ENCODE measurements at regions not wholly inside any gene's neighbourhood (a gene's known extent, or its start where the extent isn't known, plus 50 kb on each side); places are given as distances from the start of the nearest gene placed in this dataset.

DNA sequence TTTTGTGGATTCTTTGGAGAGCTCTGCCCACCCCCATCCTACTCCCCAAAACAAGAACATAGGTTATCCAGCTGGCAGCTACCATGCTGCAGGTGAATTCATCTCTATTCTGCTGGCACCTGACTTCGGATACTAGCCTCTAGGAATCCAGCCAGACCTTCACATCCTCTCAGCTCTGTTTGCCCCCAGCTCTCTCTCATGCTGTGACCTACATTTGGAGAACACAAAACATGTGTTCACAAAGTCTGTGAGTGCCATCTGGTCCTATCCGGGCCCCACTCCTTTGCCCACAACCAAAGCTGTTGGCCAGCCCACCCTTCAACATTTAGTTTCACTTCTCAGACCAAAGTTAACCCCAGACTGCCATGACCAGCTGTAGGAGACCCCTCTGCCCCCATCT, 89.4 kb upstream of the C3orf80 start:
- H3K4me1 ChIP-seq (ENCODE audit: low read length), result peaks cover 17% of the 10 kb centered on the region
- H3K27me3 ChIP-seq (ENCODE audit: low read length), result no peaks in the 10 kb centered on the region
- H4K20me1 ChIP-seq (ENCODE audit: insufficient read depth, low read depth, low read length), result no peaks in the 10 kb centered on the region
- no peaks in the 10 kb centered on the region for H3K9me3 ChIP-seq (ENCODE audit: low read length)
- H3K4me3 ChIP-seq (ENCODE audit: low read length), result no peak overlapping the region
- H3K9me2 ChIP-seq (replicated peaks; ENCODE audit: insufficient read depth, low read length), result no peaks in the 10 kb centered on the region
- no peaks in the 10 kb centered on the region for H3K36me3 ChIP-seq (ENCODE audit: insufficient read depth, low read length)
- H3K9ac ChIP-seq (ENCODE audit: low read length), result no peak overlapping the region
- H3K27ac ChIP-seq (ENCODE audit: low read length), result no peak overlapping the region
- H2AFZ ChIP-seq (ENCODE audit: low read length), result no peak overlapping the region
- no peak for DNase-seq
- H3K79me2 ChIP-seq (ENCODE audit: low read length), result no peaks in the 10 kb centered on the region
- H3K4me2 ChIP-seq (ENCODE audit: low read depth, low read length, poor library complexity, severe bottlenecking), result peak overlapping the region; percentile 34

DNA sequence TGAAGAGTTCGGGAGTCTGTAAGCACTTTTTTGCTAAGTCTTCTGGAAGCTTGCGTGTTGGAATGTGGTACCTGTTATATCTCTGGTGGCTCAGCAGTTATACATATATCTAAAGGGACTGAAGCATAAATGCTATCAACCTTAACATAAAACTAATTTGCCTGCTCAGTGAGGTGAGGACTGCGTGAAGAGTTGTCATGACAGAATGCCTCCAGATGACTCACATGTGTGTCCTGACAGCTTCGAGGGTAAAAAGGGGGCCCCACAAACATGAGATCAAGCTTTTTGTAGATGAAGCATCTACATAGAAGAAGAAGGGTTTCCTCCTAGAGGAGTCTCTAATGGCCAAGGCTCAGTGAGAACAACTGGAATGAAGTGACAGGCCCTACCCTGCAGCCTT, 88.8 kb upstream of the C3orf80 start:
- Histone ChIP-seq H3K9me3 (ENCODE audit: low read length) (no peaks in the 10 kb centered on the region), H4K20me1 (ENCODE audit: insufficient read depth, low read depth, low read length) (no peaks in the 10 kb centered on the region)
- DNase-seq, result peak; percentile 72

DNA sequence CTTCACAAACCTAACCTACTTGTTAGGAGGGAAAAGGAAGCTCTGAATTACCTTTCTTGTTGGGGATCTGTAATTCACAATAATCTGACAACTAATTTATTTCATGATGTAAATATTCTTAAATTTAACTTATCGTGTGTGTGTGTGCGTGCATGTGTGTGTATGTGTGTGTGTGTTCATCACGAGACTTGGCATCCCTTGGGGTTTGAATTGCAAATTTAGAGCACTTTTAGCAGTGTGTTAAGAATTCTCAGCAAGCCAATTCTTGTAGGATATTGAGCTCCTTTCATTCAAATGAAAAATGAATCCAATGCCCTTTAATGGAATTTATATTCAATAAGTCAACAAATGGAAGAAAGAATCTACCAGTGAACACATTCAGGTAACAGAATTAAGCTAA, 85.9 kb upstream of the C3orf80 start:
- H3K9ac ChIP-seq (ENCODE audit: low read length), result no peak overlapping the region
- no peaks in the 10 kb centered on the region for H3K36me3 ChIP-seq (ENCODE audit: insufficient read depth, low read length)
- H3K9me2 ChIP-seq (replicated peaks; ENCODE audit: insufficient read depth, low read length), result no peaks in the 10 kb centered on the region
- H3K4me3 ChIP-seq (ENCODE audit: low read length), result no peak overlapping the region
- H2AFZ ChIP-seq (ENCODE audit: low read length), result no peak overlapping the region
- H3K27ac ChIP-seq (ENCODE audit: low read length), result no peak overlapping the region
- H3K9me3 ChIP-seq (ENCODE audit: low read length), result no peaks in the 10 kb centered on the region
- no peaks in the 10 kb centered on the region for H3K79me2 ChIP-seq (ENCODE audit: low read length)
- peak; percentile 37 for DNase-seq
- no peaks in the 10 kb centered on the region for H4K20me1 ChIP-seq (ENCODE audit: insufficient read depth, low read depth, low read length)
- no peak overlapping the region for H3K4me2 ChIP-seq (ENCODE audit: low read depth, low read length, poor library complexity, severe bottlenecking)
- peaks cover 17% of the 10 kb centered on the region for H3K4me1 ChIP-seq (ENCODE audit: low read length)
- H3K27me3 ChIP-seq (ENCODE audit: low read length), result 0 out of 2 replicates have a peak, but pooled peaks cover 2% of the 10 kb centered on the region

More for the DNA sequence above, 88.8 kb upstream of the C3orf80 start:
- peaks cover 17% of the 10 kb centered on the region for H3K4me1 ChIP-seq (ENCODE audit: low read length)
- H3K27me3 ChIP-seq (ENCODE audit: low read length), result no peaks in the 10 kb centered on the region
- H3K36me3 ChIP-seq (ENCODE audit: insufficient read depth, low read length), result no peaks in the 10 kb centered on the region
- H3K4me2 ChIP-seq (ENCODE audit: low read depth, low read length, poor library complexity, severe bottlenecking), result peak overlapping the region; percentile 34
- H3K4me3 ChIP-seq (ENCODE audit: low read length), result no peak overlapping the region
- no peak overlapping the region for H3K9ac ChIP-seq (ENCODE audit: low read length)
- no peaks in the 10 kb centered on the region for H3K9me2 ChIP-seq (replicated peaks; ENCODE audit: insufficient read depth, low read length)
- no peaks in the 10 kb centered on the region for H3K79me2 ChIP-seq (ENCODE audit: low read length)
- no peak overlapping the region for H3K27ac ChIP-seq (ENCODE audit: low read length)
- 0 out of 2 replicates have a peak overlapping the region, but pooled peaks have one; percentile 32 for H2AFZ ChIP-seq (ENCODE audit: low read length)

DNA sequence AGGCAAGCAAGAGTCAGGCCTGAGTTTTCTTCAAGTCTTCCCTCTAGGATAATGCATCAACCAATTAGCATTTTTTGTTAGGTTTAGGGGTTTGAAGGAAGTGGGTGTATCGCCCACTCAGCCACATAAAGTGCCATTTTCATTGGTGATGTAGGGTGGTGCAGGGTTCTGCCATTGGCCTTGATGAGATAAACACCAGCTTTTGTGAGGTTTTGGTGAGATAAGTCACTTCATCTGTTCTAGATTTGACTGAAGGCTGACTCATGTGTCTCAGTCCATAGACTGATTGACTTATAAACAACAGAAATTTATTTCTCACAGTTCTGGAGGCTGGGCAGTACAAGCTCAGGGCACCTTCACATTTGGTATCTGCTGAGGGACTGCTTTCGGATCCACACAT, 84.5 kb upstream of the C3orf80 start:
- H3K36me3 ChIP-seq (ENCODE audit: insufficient read depth, low read length), result no peaks in the 10 kb centered on the region
- no peak overlapping the region for H3K4me3 ChIP-seq (ENCODE audit: low read length)
- no peaks in the 10 kb centered on the region for H3K79me2 ChIP-seq (ENCODE audit: low read length)
- DNase-seq, result peak; percentile 15
- H3K4me2 ChIP-seq (ENCODE audit: low read depth, low read length, poor library complexity, severe bottlenecking), result no peak overlapping the region
- H4K20me1 ChIP-seq (ENCODE audit: insufficient read depth, low read depth, low read length), result no peaks in the 10 kb centered on the region
- no peak overlapping the region for H3K27ac ChIP-seq (ENCODE audit: low read length)
- H2AFZ ChIP-seq (ENCODE audit: low read length), result no peak overlapping the region
- no peaks in the 10 kb centered on the region for H3K9me2 ChIP-seq (replicated peaks; ENCODE audit: insufficient read depth, low read length)
- 0 out of 2 replicates have a peak, but pooled peaks cover 2% of the 10 kb centered on the region for H3K27me3 ChIP-seq (ENCODE audit: low read length)
- no peaks in the 10 kb centered on the region for H3K9me3 ChIP-seq (ENCODE audit: low read length)
- no peak overlapping the region for H3K9ac ChIP-seq (ENCODE audit: low read length)
- H3K4me1 ChIP-seq (ENCODE audit: low read length), result peaks cover 14% of the 10 kb centered on the region

DNA sequence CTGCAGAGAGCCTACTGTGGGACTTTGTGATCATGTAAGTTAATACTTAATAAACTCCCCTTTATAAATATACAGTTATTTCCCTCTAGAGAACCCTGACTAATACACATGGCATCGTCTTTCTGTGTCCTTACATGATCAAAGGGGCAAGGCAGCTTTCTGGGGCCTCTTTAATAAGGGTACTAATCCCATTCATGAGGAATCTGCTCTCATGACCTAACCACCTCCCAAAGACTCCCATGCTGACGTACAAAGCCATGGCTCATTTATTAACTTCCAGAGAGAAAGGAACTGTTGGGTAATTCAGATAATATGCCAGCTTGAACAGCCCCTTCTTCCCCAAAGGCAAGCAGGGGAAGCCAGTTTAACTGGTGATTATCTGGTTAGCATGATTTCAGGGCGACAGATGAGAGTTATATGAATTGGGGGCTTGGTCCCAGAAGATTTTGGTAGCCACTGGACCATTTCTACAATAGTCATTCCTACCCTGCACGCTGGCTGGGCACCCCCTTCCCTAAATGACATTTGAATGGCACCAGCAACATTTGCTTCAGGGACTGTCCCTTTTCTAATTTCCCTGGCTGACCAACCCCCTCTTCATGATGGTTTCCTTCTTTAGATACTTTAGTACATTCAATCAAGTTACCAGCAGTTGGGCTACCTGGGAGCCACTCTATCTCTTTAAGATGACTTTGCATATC, 83.6 kb upstream of the C3orf80 start:
- Histone ChIP-seq H3K9me3 (ENCODE audit: low read length) (no peaks in the 10 kb centered on the region), H3K9ac (ENCODE audit: low read length) (no peak overlapping the region), H3K27me3 (ENCODE audit: low read length) (0 out of 2 replicates have a peak, but pooled peaks cover 2% of the 10 kb centered on the region), H2AFZ (ENCODE audit: low read length) (no peak overlapping the region), H3K27ac (ENCODE audit: low read length) (no peak overlapping the region), H3K4me3 (ENCODE audit: low read length) (no peak overlapping the region), H4K20me1 (ENCODE audit: insufficient read depth, low read depth, low read length) (no peaks in the 10 kb centered on the region), H3K4me1 (ENCODE audit: low read length) (peaks cover 5% of the 10 kb centered on the region), H3K9me2 (replicated peaks; ENCODE audit: insufficient read depth, low read length) (no peaks in the 10 kb centered on the region), H3K4me2 (ENCODE audit: low read depth, low read length, poor library complexity, severe bottlenecking) (no peak overlapping the region), H3K79me2 (ENCODE audit: low read length) (no peaks in the 10 kb centered on the region), H3K36me3 (ENCODE audit: insufficient read depth, low read length) (no peaks in the 10 kb centered on the region)
- peak; percentile 19 for DNase-seq

DNA sequence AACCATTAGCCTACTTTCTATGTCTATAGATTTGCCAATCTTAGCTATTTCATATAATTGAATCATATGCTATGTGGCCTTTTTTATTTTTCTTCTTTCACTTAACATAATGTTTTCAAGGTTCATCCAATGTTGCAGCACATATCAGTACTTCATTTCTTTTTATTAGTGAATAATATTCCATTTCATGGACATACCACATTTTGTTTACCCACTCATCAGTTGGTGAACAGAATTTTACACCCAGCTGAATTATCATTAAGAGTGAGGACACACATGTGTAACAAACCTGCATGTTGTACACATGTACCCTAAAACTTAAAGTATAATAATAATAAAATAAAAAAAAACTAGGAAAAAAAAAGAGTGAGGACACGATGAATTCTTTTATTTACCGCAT, 81.7 kb upstream of the C3orf80 start:
- H3K4me3 ChIP-seq (ENCODE audit: low read length), result no peak overlapping the region
- H3K79me2 ChIP-seq (ENCODE audit: low read length), result no peaks in the 10 kb centered on the region
- 0 out of 2 replicates have a peak, but pooled peaks cover 2% of the 10 kb centered on the region for H3K27me3 ChIP-seq (ENCODE audit: low read length)
- no peaks in the 10 kb centered on the region for H4K20me1 ChIP-seq (ENCODE audit: insufficient read depth, low read depth, low read length)
- no peaks in the 10 kb centered on the region for H3K9me2 ChIP-seq (replicated peaks; ENCODE audit: insufficient read depth, low read length)
- no peak overlapping the region for H2AFZ ChIP-seq (ENCODE audit: low read length)
- H3K4me2 ChIP-seq (ENCODE audit: low read depth, low read length, poor library complexity, severe bottlenecking), result no peak overlapping the region
- no peaks in the 10 kb centered on the region for H3K4me1 ChIP-seq (ENCODE audit: low read length)
- H3K9ac ChIP-seq (ENCODE audit: low read length), result no peak overlapping the region
- H3K9me3 ChIP-seq (ENCODE audit: low read length), result no peaks in the 10 kb centered on the region
- no peak overlapping the region for H3K27ac ChIP-seq (ENCODE audit: low read length)
- DNase-seq, result no peak
- no peaks in the 10 kb centered on the region for H3K36me3 ChIP-seq (ENCODE audit: insufficient read depth, low read length)

DNA sequence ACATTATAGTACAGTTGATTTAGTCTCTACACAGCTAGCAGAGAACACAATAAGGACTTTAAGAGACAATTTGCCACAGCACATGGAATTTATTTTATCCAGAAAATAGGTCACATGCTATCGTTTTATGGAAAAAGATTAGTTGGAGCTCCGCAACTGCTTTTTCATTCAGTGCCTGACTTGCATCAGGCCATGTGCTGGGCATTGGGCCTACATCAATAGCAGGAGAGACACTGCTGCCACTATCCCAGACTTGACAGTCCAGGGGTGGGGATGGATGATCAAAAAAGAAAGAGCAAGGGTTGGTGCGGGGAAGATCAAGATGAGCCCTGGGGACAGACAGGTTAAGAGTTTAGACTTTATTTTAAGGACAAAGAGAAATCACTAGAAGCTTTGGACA, 75.2 kb upstream of the C3orf80 start:
- no peak overlapping the region for H3K4me3 ChIP-seq (ENCODE audit: low read length)
- H2AFZ ChIP-seq (ENCODE audit: low read length), result no peak overlapping the region

DNA sequence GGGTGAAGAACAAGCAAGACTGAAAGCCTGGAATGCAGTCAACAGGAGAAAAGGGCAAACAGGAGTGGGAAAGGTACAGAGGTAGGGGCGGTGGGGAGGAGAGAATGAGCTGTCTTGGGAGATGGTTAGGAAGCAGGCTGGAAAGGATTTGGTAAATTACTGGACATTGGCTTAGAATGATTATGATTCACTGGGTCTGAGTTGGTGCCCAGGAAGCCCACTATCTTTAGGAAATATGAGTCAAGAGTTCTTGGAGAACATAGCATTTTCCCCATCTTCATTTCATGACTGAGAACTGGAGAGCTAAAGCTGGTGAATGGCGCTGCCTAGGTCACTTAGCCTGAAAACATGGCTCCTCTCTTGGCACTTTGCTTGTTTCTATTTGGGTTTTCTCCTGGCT, 74.7 kb upstream of the C3orf80 start:
- no peak overlapping the region for H3K4me3 ChIP-seq (ENCODE audit: low read length)
- no peak overlapping the region for H2AFZ ChIP-seq (ENCODE audit: low read length)
- no peak overlapping the region for H3K9ac ChIP-seq (ENCODE audit: low read length)
- no peak overlapping the region for H3K4me2 ChIP-seq (ENCODE audit: low read depth, low read length, poor library complexity, severe bottlenecking)
- H3K27ac ChIP-seq (ENCODE audit: low read length), result no peak overlapping the region
- no peaks in the 10 kb centered on the region for H3K4me1 ChIP-seq (ENCODE audit: low read length)
- H4K20me1 ChIP-seq (ENCODE audit: insufficient read depth, low read depth, low read length), result no peaks in the 10 kb centered on the region
- H3K9me2 ChIP-seq (replicated peaks; ENCODE audit: insufficient read depth, low read length), result no peaks in the 10 kb centered on the region
- no peaks in the 10 kb centered on the region for H3K27me3 ChIP-seq (ENCODE audit: low read length)
- DNase-seq, result no peak
- H3K36me3 ChIP-seq (ENCODE audit: insufficient read depth, low read length), result no peaks in the 10 kb centered on the region
- no peaks in the 10 kb centered on the region for H3K9me3 ChIP-seq (ENCODE audit: low read length)
- no peaks in the 10 kb centered on the region for H3K79me2 ChIP-seq (ENCODE audit: low read length)

More for the DNA sequence above, 75.2 kb upstream of the C3orf80 start:
- no peak overlapping the region for H3K9ac ChIP-seq (ENCODE audit: low read length)
- H4K20me1 ChIP-seq (ENCODE audit: insufficient read depth, low read depth, low read length), result no peaks in the 10 kb centered on the region
- no peaks in the 10 kb centered on the region for H3K4me1 ChIP-seq (ENCODE audit: low read length)
- no peaks in the 10 kb centered on the region for H3K9me3 ChIP-seq (ENCODE audit: low read length)
- H3K9me2 ChIP-seq (replicated peaks; ENCODE audit: insufficient read depth, low read length), result no peaks in the 10 kb centered on the region
- no peak overlapping the region for H3K4me2 ChIP-seq (ENCODE audit: low read depth, low read length, poor library complexity, severe bottlenecking)
- H3K27me3 ChIP-seq (ENCODE audit: low read length), result no peaks in the 10 kb centered on the region
- H3K27ac ChIP-seq (ENCODE audit: low read length), result no peak overlapping the region
- no peaks in the 10 kb centered on the region for H3K79me2 ChIP-seq (ENCODE audit: low read length)
- DNase-seq, result no peak
- no peaks in the 10 kb centered on the region for H3K36me3 ChIP-seq (ENCODE audit: insufficient read depth, low read length)
